GM18867 (cell line): ENCODE measurements at regions not wholly inside any gene's neighbourhood (a gene's known extent, or its start where the extent isn't known, plus 50 kb on each side); places are given as distances from the start of the nearest gene placed in this dataset.

Experiments
- ATAC-seq: cut with Tn5 transposase; IDR thresholded peaks from one replicate; pipeline ENCODE4 v1.9.1; 2021; ENCODE audit warnings: mild to moderate bottlenecking, moderate library complexity; ENCODE audit not compliant: unreplicated experiment

- ATAC-seq, result no peak
Observed at GRCh38 chr11:129324533-129325175, 51.0 kb upstream of the BARX2 start.

- ATAC-seq, result no peak
Observed at GRCh38 chr11:129323896-129324502, 51.6 kb upstream of the BARX2 start.

- ATAC-seq, result no peak
Observed at GRCh38 chr11:129322941-129323340, 52.7 kb upstream of the BARX2 start.

- ATAC-seq, result no peak
Observed at GRCh38 chr11:129321076-129321475, 54.6 kb upstream of the BARX2 start.

GRCh38 chr11:129320494-129320893 is 55.2 kb upstream of the BARX2 start:
- no peak for ATAC-seq

- no peak for ATAC-seq
Observed at GRCh38 chr11:129319751-129320150, 55.9 kb upstream of the BARX2 start.

GRCh38 chr11:129319201-129319600 is 56.4 kb upstream of the BARX2 start:
- no peak for ATAC-seq

- no peak for ATAC-seq
Observed at GRCh38 chr11:129317571-129317970, 58.1 kb upstream of the BARX2 start.

- ATAC-seq, result no peak
Observed at GRCh38 chr11:129316781-129317180, 58.9 kb upstream of the BARX2 start.

GRCh38 chr11:129315781-129316579 is 59.7 kb upstream of the BARX2 start:
- ATAC-seq, result no peak

GRCh38 chr11:129314371-129314770 is 61.3 kb upstream of the BARX2 start:
- no peak for ATAC-seq

GRCh38 chr11:129313541-129314297 is 61.9 kb upstream of the BARX2 start:
- no peak for ATAC-seq

GRCh38 chr11:129312730-129313503 is 62.7 kb upstream of the BARX2 start:
- ATAC-seq, result no peak

GRCh38 chr11:129308241-129308865 is 67.3 kb upstream of the BARX2 start:
- ATAC-seq, result no peak

GRCh38 chr11:129307162-129307561 is 68.5 kb upstream of the BARX2 start:
- ATAC-seq, result no peak

GRCh38 chr11:129302386-129303101 is 73.1 kb upstream of the BARX2 start:
- no peak for ATAC-seq

GRCh38 chr11:129300099-129300498 is 75.5 kb upstream of the BARX2 start:
- no peak for ATAC-seq

- ATAC-seq, result no peak
Observed at GRCh38 chr11:129298988-129299387, 76.7 kb upstream of the BARX2 start.

- ATAC-seq, result no peak
Observed at GRCh38 chr11:129295746-129296145, 79.9 kb upstream of the BARX2 start.
